ENCODE measurements at regions not wholly inside any gene's neighbourhood (a gene's known extent, or its start where the extent isn't known, plus 50 kb on each side); places are given as distances from the start of the nearest gene placed in this dataset.
"Not testable (repeated sequence)": the region's sequence is repeated elsewhere in the genome, so short reads cannot be mapped to it uniquely, and the experiment has no call there.

GRCh38 chr7:115172397-115172796, 250.5 kb downstream of the MDFIC start:
- not testable (repeated sequence) for TF ChIP-seq EZH2 (IDR thresholded peaks at IDR 0.05; ENCODE audit: borderline replicate concordance, insufficient read depth, low read depth, low read length, poor library complexity, severe bottlenecking); CTCF (IDR thresholded peaks at IDR 0.05)
